IMR-90 (cell line): ENCODE measurements at regions not wholly inside any gene's neighbourhood (a gene's known extent, or its start where the extent isn't known, plus 50 kb on each side); places are given as distances from the start of the nearest gene placed in this dataset.

Experiments used
- CEBPB ChIP-seq: IDR thresholded peaks from 2 replicates; pipeline ENCODE4 v1.6.1; 2012; ENCODE audit warnings: low read depth, low read length, improper control_type of control experiment
- FOS ChIP-seq: fragments of 150-350 bp; IDR thresholded peaks from 2 replicates; pipeline ENCODE4 v1.6.1; 2016; ENCODE audit warnings: low read depth, low read length
- MAFK ChIP-seq: IDR thresholded peaks from 2 replicates; pipeline ENCODE4 v1.6.1; 2012; ENCODE audit warnings: low read depth, low read length, improper control_type of control experiment
- MAZ ChIP-seq: IDR thresholded peaks from 2 replicates; pipeline ENCODE4 v1.6.1; 2012; ENCODE audit warnings: low read depth, mild to moderate bottlenecking, low read length, improper control_type of control experiment, moderate library complexity, borderline replicate concordance
- MXI1 ChIP-seq: IDR thresholded peaks from 2 replicates; pipeline ENCODE4 v1.6.1; 2012; ENCODE audit warnings: low read depth, mild to moderate bottlenecking, low read length, moderate library complexity, borderline replicate concordance
- POLR2A ChIP-seq: IDR thresholded peaks from 2 replicates; pipeline ENCODE4 v1.6.1; 2012; ENCODE audit warnings: mild to moderate bottlenecking, low read depth, low read length
- RAD21 ChIP-seq: IDR thresholded peaks from 2 replicates; pipeline ENCODE4 v1.6.1; 2012; ENCODE audit warnings: low read length, improper control_type of control experiment
- RCOR1 ChIP-seq: IDR thresholded peaks from 2 replicates; pipeline ENCODE4 v1.6.1; 2012; ENCODE audit warnings: mild to moderate bottlenecking, low read length, improper control_type of control experiment; ENCODE audit not compliant: insufficient replicate concordance
- RFX5 ChIP-seq: IDR thresholded peaks from 2 replicates; pipeline ENCODE4 v1.8.0; 2012; ENCODE audit warnings: low read depth, mild to moderate bottlenecking, low read length, moderate library complexity
- SMC3 ChIP-seq: fragments of 150-350 bp; IDR thresholded peaks from 2 replicates; pipeline ENCODE4 v1.6.1; 2016; ENCODE audit warnings: low read depth, mild to moderate bottlenecking, antibody characterized with exemption, low read length, moderate library complexity
- TF ChIP-seq, protein P1 (sequence below): conservative IDR thresholded peaks from 2 replicates; pipeline ENCODE4 v1.5.1; 2012; ENCODE audit warnings: mild to moderate bottlenecking, low read depth, low read length, improper control_type of control experiment
- TF ChIP-seq, protein P2 (sequence below): fragments of 150-350 bp; IDR thresholded peaks from 2 replicates; pipeline ENCODE4 v1.6.1; 2016; ENCODE audit warnings: low read depth, mild to moderate bottlenecking, low read length, moderate library complexity, borderline replicate concordance
- TF ChIP-seq, protein P3 (sequence below): fragments of 150-350 bp; IDR thresholded peaks from 2 replicates; pipeline ENCODE4 v1.6.1; 2017; ENCODE audit warnings: mild to moderate bottlenecking, antibody characterized with exemption, low read length, low read depth

DNA sequence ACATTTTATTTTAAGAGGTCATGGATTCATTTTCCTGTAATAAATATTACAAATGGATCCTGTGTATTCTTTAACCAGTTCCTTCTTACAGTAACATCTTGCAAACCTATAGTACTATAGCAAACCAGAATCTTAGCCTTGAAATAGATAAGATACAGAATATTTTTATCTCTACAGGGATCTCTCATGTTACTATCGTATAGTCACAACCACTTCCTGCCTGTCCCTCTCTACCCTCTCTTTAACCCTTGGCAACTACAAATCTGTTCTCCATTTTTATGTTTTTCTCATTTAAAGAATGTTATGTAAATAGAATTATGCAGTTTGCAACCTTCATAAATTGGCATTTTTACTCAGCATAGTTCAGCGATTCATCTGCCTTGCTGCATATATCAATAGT is 454.0 kb downstream of the DIRAS2 start:
- TF ChIP-seq, protein P1, sequence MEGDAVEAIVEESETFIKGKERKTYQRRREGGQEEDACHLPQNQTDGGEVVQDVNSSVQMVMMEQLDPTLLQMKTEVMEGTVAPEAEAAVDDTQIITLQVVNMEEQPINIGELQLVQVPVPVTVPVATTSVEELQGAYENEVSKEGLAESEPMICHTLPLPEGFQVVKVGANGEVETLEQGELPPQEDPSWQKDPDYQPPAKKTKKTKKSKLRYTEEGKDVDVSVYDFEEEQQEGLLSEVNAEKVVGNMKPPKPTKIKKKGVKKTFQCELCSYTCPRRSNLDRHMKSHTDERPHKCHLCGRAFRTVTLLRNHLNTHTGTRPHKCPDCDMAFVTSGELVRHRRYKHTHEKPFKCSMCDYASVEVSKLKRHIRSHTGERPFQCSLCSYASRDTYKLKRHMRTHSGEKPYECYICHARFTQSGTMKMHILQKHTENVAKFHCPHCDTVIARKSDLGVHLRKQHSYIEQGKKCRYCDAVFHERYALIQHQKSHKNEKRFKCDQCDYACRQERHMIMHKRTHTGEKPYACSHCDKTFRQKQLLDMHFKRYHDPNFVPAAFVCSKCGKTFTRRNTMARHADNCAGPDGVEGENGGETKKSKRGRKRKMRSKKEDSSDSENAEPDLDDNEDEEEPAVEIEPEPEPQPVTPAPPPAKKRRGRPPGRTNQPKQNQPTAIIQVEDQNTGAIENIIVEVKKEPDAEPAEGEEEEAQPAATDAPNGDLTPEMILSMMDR: no peak
- TF ChIP-seq MAZ (no peak), POLR2A (no peak), RFX5 (no peak), MAFK (no peak), RCOR1 (no peak), CEBPB (no peak), RAD21 (no peak), FOS (no peak), MXI1 (no peak), SMC3 (no peak)
- TF ChIP-seq, protein P2, sequence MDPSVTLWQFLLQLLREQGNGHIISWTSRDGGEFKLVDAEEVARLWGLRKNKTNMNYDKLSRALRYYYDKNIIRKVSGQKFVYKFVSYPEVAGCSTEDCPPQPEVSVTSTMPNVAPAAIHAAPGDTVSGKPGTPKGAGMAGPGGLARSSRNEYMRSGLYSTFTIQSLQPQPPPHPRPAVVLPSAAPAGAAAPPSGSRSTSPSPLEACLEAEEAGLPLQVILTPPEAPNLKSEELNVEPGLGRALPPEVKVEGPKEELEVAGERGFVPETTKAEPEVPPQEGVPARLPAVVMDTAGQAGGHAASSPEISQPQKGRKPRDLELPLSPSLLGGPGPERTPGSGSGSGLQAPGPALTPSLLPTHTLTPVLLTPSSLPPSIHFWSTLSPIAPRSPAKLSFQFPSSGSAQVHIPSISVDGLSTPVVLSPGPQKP: no peak
- TF ChIP-seq, protein P3, sequence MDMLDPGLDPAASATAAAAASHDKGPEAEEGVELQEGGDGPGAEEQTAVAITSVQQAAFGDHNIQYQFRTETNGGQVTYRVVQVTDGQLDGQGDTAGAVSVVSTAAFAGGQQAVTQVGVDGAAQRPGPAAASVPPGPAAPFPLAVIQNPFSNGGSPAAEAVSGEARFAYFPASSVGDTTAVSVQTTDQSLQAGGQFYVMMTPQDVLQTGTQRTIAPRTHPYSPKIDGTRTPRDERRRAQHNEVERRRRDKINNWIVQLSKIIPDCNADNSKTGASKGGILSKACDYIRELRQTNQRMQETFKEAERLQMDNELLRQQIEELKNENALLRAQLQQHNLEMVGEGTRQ: no peak
